ENCODE measurements at regions not wholly inside any gene's neighbourhood (a gene's known extent, or its start where the extent isn't known, plus 50 kb on each side); places are given as distances from the start of the nearest gene placed in this dataset.

GRCh38 chr2:217482056-217482710, 520.6 kb downstream of the TNS1 start:
- no peak overlapping the region for H3K4me3 ChIP-seq (replicated peaks; ENCODE audit: low read depth, low read length)
- no peak for DNase-seq (ENCODE audit: low read depth)
- TF ChIP-seq, protein P1, sequence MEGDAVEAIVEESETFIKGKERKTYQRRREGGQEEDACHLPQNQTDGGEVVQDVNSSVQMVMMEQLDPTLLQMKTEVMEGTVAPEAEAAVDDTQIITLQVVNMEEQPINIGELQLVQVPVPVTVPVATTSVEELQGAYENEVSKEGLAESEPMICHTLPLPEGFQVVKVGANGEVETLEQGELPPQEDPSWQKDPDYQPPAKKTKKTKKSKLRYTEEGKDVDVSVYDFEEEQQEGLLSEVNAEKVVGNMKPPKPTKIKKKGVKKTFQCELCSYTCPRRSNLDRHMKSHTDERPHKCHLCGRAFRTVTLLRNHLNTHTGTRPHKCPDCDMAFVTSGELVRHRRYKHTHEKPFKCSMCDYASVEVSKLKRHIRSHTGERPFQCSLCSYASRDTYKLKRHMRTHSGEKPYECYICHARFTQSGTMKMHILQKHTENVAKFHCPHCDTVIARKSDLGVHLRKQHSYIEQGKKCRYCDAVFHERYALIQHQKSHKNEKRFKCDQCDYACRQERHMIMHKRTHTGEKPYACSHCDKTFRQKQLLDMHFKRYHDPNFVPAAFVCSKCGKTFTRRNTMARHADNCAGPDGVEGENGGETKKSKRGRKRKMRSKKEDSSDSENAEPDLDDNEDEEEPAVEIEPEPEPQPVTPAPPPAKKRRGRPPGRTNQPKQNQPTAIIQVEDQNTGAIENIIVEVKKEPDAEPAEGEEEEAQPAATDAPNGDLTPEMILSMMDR (IDR thresholded peaks at IDR 0.05; ENCODE audit: low read length, missing control alignments), result no peak

DNA sequence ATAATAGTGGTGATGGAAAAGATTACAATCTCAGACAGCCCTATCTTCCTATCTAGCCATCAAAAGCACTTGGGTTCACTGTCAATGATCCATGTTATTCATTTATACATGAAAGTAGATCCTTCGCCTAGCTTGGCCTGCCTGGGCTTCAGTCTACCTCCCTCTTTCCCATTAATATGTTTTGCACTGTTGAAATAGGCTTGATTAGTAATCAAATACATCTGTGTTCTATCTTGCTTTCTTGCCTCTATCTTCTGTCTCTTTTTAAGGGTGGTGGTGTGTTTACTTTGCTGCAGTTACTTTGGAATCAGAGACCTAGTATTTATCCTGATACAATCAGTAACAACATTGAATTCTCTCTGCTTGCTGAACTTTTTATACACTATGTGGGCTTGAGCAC, 521.2 kb downstream of the TNS1 start:
- TF ChIP-seq, protein P1 (IDR thresholded peaks at IDR 0.05; ENCODE audit: low read length, missing control alignments), result no peak
- no peak for DNase-seq (ENCODE audit: low read depth)
- H3K4me3 ChIP-seq (replicated peaks; ENCODE audit: low read depth, low read length), result no peak overlapping the region

DNA sequence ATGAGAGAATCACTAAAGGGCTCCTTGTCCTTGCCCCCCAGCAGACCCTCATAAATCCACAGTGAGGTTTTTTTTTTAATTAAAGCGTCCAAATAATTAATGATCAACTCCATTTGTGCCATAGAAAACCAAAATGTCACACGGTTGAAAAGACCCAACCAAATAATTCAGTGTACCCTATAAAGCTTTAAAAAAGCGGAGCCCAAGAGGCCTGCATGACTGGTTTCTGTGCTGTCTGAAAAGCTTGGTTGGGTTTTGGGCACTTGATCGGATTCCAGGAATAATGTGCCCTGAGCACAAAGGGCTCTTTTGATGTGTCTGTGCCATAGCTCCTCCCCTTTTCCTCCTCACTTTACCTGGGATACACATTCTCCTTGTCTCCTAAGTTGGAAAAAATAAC, 523.2 kb downstream of the TNS1 start:
- TF ChIP-seq, protein P1 (IDR thresholded peaks at IDR 0.05; ENCODE audit: low read length, missing control alignments), result no peak
- no peak overlapping the region for H3K4me3 ChIP-seq (replicated peaks; ENCODE audit: low read depth, low read length)
- no peak for DNase-seq (ENCODE audit: low read depth)

GRCh38 chr2:217478831-217479455, 523.9 kb downstream of the TNS1 start:
- TF ChIP-seq, protein P1 (IDR thresholded peaks at IDR 0.05; ENCODE audit: low read length, missing control alignments), result no peak
- DNase-seq (ENCODE audit: low read depth), result no peak
- H3K4me3 ChIP-seq (replicated peaks; ENCODE audit: low read depth, low read length), result no peak overlapping the region

GRCh38 chr2:217477583-217477982, 525.2 kb downstream of the TNS1 start:
- H3K4me3 ChIP-seq (replicated peaks; ENCODE audit: low read depth, low read length), result no peak overlapping the region
- TF ChIP-seq, protein P1 (IDR thresholded peaks at IDR 0.05; ENCODE audit: low read length, missing control alignments), result no peak

GRCh38 chr2:217475791-217476190, 527.0 kb downstream of the TNS1 start:
- no peak for DNase-seq (ENCODE audit: low read depth)
- H3K4me3 ChIP-seq (replicated peaks; ENCODE audit: low read depth, low read length), result no peak overlapping the region
- TF ChIP-seq, protein P1 (IDR thresholded peaks at IDR 0.05; ENCODE audit: low read length, missing control alignments), result no peak

More at GRCh38 chr2:217477583-217477982, 525.2 kb downstream of the TNS1 start:
- no peak for DNase-seq (ENCODE audit: low read depth)

GRCh38 chr2:217475101-217475500, 527.7 kb downstream of the TNS1 start:
- no peak for DNase-seq (ENCODE audit: low read depth)
- H3K4me3 ChIP-seq (replicated peaks; ENCODE audit: low read depth, low read length), result no peak overlapping the region
- TF ChIP-seq, protein P1 (IDR thresholded peaks at IDR 0.05; ENCODE audit: low read length, missing control alignments), result no peak

All from fibroblast of pulmonary artery (primary cell).